ENCODE measurements at regions not wholly inside any gene's neighbourhood (a gene's known extent, or its start where the extent isn't known, plus 50 kb on each side); places are given as distances from the start of the nearest gene placed in this dataset.

- CTCF ChIA-PET, result interaction anchor here (0.7 to 6.2 kb wide), 20 partner anchors 9 to 537 kb away, joined by 3 to 45 read pairs (median 4); no protein-coding TSS in a partner anchor
- POLR2A ChIA-PET, result no interaction called here
- no peaks in the 10 kb centered on the region for H3K79me2 ChIP-seq (ENCODE audit: control insufficient read depth, insufficient read depth, low read length)
- RAD21 ChIA-PET (ENCODE audit: unreplicated experiment), result interaction anchor here (1.0 to 2.8 kb wide), 9 partner anchors 12 to 332 kb away, joined by 3 to 13 read pairs (median 5); partner anchors contain the start of gene SSBP2
- no peak overlapping the region for H3K4me3 ChIP-seq
- no peak overlapping the region for H3K27ac ChIP-seq (ENCODE audit: control insufficient read depth, insufficient read depth)
- no peak overlapping the region for H3K9ac ChIP-seq (ENCODE audit: control insufficient read depth, insufficient read depth, low read length)
- ATAC-seq (no peak), FAIRE-seq (no peak), DNase-seq (ENCODE audit: low read depth, low spot score) (no peak)
- no peaks in the 10 kb centered on the region for H3K36me3 ChIP-seq (ENCODE audit: control insufficient read depth in 2 of 2, insufficient read depth in 2 of 2, low read length in 1 of 2)
- H2AFZ ChIP-seq (ENCODE audit: control insufficient read depth, low read depth, low read length), result no peak overlapping the region
- no peak overlapping the region for H3K4me2 ChIP-seq (ENCODE audit: control insufficient read depth, insufficient read depth)
- no peaks in the 10 kb centered on the region for H3K4me1 ChIP-seq (ENCODE audit: control insufficient read depth, insufficient read depth, low read length)
- no TSS peak for BruUV-seq (replicated peaks)
- 33% methylated on average over 3 of the region's 3 CpGs for WGBS (ENCODE audit: insufficient coverage, insufficient replicate concordance, low lambda C conversion rate, missing lambda C conversion rate)
- intact Hi-C loops (cut with micrococcal nuclease; ENCODE audit: unreplicated experiment), result no loop called here
- no peak for TF ChIP-seq IKZF1 (conservative IDR thresholded peaks at IDR 0.05)
- no peak for TF ChIP-seq ZNF384 (IDR thresholded peaks at IDR 0.05; ENCODE audit: borderline replicate concordance, low read depth, low read length)
- no peaks in the 10 kb centered on the region for H3K9me3 ChIP-seq (replicated peaks; ENCODE audit: control insufficient read depth, insufficient read depth, low read length)
- in situ Hi-C loops (cut with MboI), result loop anchor here (5.0 kb wide), 1 partner anchor 332 kb away; no protein-coding TSS in a partner anchor
- SMC1A ChIA-PET (ENCODE audit: uncharacterized antibody, unreplicated experiment), result interaction anchor here (0.8 to 3.2 kb wide), 19 partner anchors 8 to 413 kb away, joined by 3 to 25 read pairs (median 4); no protein-coding TSS in a partner anchor
- no peaks in the 10 kb centered on the region for H3K27me3 ChIP-seq (replicated peaks in 1 of 2; ENCODE audit: control insufficient read depth in 2 of 2, insufficient read depth in 2 of 2, low read length in 1 of 2)
- no peaks in the 10 kb centered on the region for H4K20me1 ChIP-seq (ENCODE audit: control insufficient read depth, insufficient read depth)
Observed at GRCh38 chr5:81839034-81839433, 88.1 kb upstream of the SSBP2 start.

- H3K4me1 ChIP-seq (ENCODE audit: control insufficient read depth, insufficient read depth, low read length), result no peaks in the 10 kb centered on the region
- POLR2A ChIA-PET, result no interaction called here
- H3K9me3 ChIP-seq (replicated peaks; ENCODE audit: control insufficient read depth, insufficient read depth, low read length), result no peaks in the 10 kb centered on the region
- RAD21 ChIA-PET (ENCODE audit: unreplicated experiment), result interaction anchor here (1.0 to 2.8 kb wide), 9 partner anchors 12 to 332 kb away, joined by 3 to 13 read pairs (median 5); partner anchors contain the start of gene SSBP2
- H3K79me2 ChIP-seq (ENCODE audit: control insufficient read depth, insufficient read depth, low read length), result no peaks in the 10 kb centered on the region
- intact Hi-C loops (cut with micrococcal nuclease; ENCODE audit: unreplicated experiment), result loop anchor here (1.0 kb wide), 2 partner anchors 331 to 413 kb away; no protein-coding TSS in a partner anchor
- no peak overlapping the region for H3K27ac ChIP-seq (ENCODE audit: control insufficient read depth, insufficient read depth)
- peak; percentile 92 for ATAC-seq
- no TSS peak for BruUV-seq (replicated peaks)
- peak overlapping the region; percentile 44 for H2AFZ ChIP-seq (ENCODE audit: control insufficient read depth, low read depth, low read length)
- H3K4me3 ChIP-seq, result no peak overlapping the region
- WGBS (ENCODE audit: insufficient coverage, insufficient replicate concordance, low lambda C conversion rate, missing lambda C conversion rate), result 61% methylated on average over 2 of the region's 2 CpGs
- SMC1A ChIA-PET (ENCODE audit: uncharacterized antibody, unreplicated experiment), result interaction anchor here (0.6 to 3.2 kb wide), 22 partner anchors 9 to 412 kb away, joined by 3 to 25 read pairs (median 4); no protein-coding TSS in a partner anchor
- CTCF ChIA-PET, result interaction anchor here (0.6 to 6.2 kb wide), 21 partner anchors 8 to 536 kb away, joined by 3 to 45 read pairs (median 4); no protein-coding TSS in a partner anchor
- no peaks in the 10 kb centered on the region for H4K20me1 ChIP-seq (ENCODE audit: control insufficient read depth, insufficient read depth)
- in situ Hi-C loops (cut with MboI), result loop anchor here (5.0 kb wide), 1 partner anchor 331 kb away; no protein-coding TSS in a partner anchor
- H3K27me3 ChIP-seq (replicated peaks in 1 of 2; ENCODE audit: control insufficient read depth in 2 of 2, insufficient read depth in 2 of 2, low read length in 1 of 2), result no peaks in the 10 kb centered on the region
- no peak for FAIRE-seq
- no peak for DNase-seq (ENCODE audit: low read depth, low spot score)
- H3K9ac ChIP-seq (ENCODE audit: control insufficient read depth, insufficient read depth, low read length), result no peak overlapping the region
- no peaks in the 10 kb centered on the region for H3K36me3 ChIP-seq (ENCODE audit: control insufficient read depth in 2 of 2, insufficient read depth in 2 of 2, low read length in 1 of 2)
- H3K4me2 ChIP-seq (ENCODE audit: control insufficient read depth, insufficient read depth), result no peak overlapping the region
- TF ChIP-seq SMC3 (IDR thresholded peaks at IDR 0.05; ENCODE audit: borderline replicate concordance, low read length), result peak; percentile 61; the same call in 1 of the 2 replicates
- TF ChIP-seq YY1 (IDR thresholded peaks at IDR 0.05; ENCODE audit: low read depth, low read length), result 0 out of 2 replicates have a peak, but pooled peaks have one; percentile 49
- TF ChIP-seq REST (IDR thresholded peaks at IDR 0.05; ENCODE audit: low read depth, low read length), result no peak
- no peak for TF ChIP-seq ZBTB33 (IDR thresholded peaks at IDR 0.05)
- TF ChIP-seq SIX5 (IDR thresholded peaks at IDR 0.05; ENCODE audit: low read depth, low read length, severe bottlenecking), result no peak
Observed at GRCh38 chr5:81838307-81838906, 87.5 kb upstream of the SSBP2 start.

Measured in GM12878 (cell line).